ENCODE measurements at regions not wholly inside any gene's neighbourhood (a gene's known extent, or its start where the extent isn't known, plus 50 kb on each side); places are given as distances from the start of the nearest gene placed in this dataset.

DNA sequence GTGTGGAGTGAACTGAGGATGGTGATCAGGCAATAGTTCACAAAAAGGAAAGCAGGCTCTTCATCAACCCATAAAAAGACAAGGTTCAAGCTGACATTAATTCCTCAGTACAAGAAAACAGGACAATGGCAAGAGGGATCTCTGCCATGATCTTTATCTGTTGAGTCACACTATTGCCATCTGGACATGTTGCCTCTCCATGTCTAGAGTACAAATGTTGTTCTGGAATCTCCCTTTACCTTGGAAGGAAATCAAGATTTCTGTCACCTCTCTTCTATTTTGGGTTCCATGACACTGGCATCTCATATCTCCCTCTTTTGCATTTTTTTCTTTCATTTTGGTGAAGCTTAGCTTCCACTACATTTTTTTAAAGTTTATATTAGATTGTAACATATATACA lies 329.1 kb downstream of the USP25 start:
- H3K9me3 ChIP-seq (ENCODE audit: insufficient read depth, low read length), result no peaks in the 10 kb centered on the region
- no peaks in the 10 kb centered on the region for H3K36me3 ChIP-seq (replicated peaks; ENCODE audit: low read depth, low read length)
- no peaks in the 10 kb centered on the region for H3K79me2 ChIP-seq (ENCODE audit: low read length)
- H3K4me1 ChIP-seq (ENCODE audit: low read length), result no peaks in the 10 kb centered on the region
- H3K4me2 ChIP-seq (ENCODE audit: low read length), result no peak overlapping the region
- no peaks in the 10 kb centered on the region for H3K27me3 ChIP-seq (ENCODE audit: low read depth, low read length)
- H3K27ac ChIP-seq (ENCODE audit: low read length), result no peak overlapping the region
- H2AFZ ChIP-seq (ENCODE audit: low read depth, low read length), result no peak overlapping the region
- no peaks in the 10 kb centered on the region for H4K20me1 ChIP-seq (ENCODE audit: insufficient read depth, low read length)
- no peak overlapping the region for H3K9ac ChIP-seq (ENCODE audit: low read length)
- TF ChIP-seq EZH2phosphoT487 (IDR thresholded peaks at IDR 0.05; ENCODE audit: low read depth), result no peak
- TF ChIP-seq, protein P1, sequence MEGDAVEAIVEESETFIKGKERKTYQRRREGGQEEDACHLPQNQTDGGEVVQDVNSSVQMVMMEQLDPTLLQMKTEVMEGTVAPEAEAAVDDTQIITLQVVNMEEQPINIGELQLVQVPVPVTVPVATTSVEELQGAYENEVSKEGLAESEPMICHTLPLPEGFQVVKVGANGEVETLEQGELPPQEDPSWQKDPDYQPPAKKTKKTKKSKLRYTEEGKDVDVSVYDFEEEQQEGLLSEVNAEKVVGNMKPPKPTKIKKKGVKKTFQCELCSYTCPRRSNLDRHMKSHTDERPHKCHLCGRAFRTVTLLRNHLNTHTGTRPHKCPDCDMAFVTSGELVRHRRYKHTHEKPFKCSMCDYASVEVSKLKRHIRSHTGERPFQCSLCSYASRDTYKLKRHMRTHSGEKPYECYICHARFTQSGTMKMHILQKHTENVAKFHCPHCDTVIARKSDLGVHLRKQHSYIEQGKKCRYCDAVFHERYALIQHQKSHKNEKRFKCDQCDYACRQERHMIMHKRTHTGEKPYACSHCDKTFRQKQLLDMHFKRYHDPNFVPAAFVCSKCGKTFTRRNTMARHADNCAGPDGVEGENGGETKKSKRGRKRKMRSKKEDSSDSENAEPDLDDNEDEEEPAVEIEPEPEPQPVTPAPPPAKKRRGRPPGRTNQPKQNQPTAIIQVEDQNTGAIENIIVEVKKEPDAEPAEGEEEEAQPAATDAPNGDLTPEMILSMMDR (IDR thresholded peaks at IDR 0.05; ENCODE audit: low read depth, low read length), result no peak
- H3K4me3 ChIP-seq (ENCODE audit: low read length), result no peak overlapping the region

DNA sequence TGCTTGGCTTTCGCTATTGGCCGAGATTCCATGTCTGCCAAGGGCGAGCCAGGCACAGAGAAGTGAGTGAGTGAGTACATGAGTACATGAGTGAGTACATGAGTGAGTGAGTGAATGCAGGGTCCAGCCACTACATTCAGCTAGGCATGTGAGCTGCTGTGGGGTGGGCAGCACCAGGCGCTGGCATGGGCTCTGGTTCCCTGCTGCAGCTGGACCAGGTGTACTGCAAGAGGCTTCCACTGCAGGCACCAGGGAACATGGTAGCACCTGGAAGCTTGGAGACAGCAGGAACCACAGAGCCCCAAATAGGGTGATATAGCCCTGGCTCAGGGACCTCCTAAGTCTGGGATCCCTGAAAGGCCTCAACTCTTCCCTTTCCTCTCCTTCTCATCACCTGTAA lies 330.2 kb downstream of the USP25 start:
- H3K9ac ChIP-seq (ENCODE audit: low read length), result no peak overlapping the region
- no peaks in the 10 kb centered on the region for H3K36me3 ChIP-seq (replicated peaks; ENCODE audit: low read depth, low read length)
- no peak overlapping the region for H3K4me2 ChIP-seq (ENCODE audit: low read length)
- no peak overlapping the region for H3K27ac ChIP-seq (ENCODE audit: low read length)
- no peaks in the 10 kb centered on the region for H3K4me1 ChIP-seq (ENCODE audit: low read length)
- H2AFZ ChIP-seq (ENCODE audit: low read depth, low read length), result no peak overlapping the region
- no peaks in the 10 kb centered on the region for H3K79me2 ChIP-seq (ENCODE audit: low read length)
- no peaks in the 10 kb centered on the region for H3K27me3 ChIP-seq (ENCODE audit: low read depth, low read length)
- no peaks in the 10 kb centered on the region for H3K9me3 ChIP-seq (ENCODE audit: insufficient read depth, low read length)
- no peak overlapping the region for H3K4me3 ChIP-seq (ENCODE audit: low read length)
- H4K20me1 ChIP-seq (ENCODE audit: insufficient read depth, low read length), result no peaks in the 10 kb centered on the region
- TF ChIP-seq EZH2phosphoT487 (IDR thresholded peaks at IDR 0.05; ENCODE audit: low read depth), result no peak
- TF ChIP-seq, protein P1 (IDR thresholded peaks at IDR 0.05; ENCODE audit: low read depth, low read length), result no peak

DNA sequence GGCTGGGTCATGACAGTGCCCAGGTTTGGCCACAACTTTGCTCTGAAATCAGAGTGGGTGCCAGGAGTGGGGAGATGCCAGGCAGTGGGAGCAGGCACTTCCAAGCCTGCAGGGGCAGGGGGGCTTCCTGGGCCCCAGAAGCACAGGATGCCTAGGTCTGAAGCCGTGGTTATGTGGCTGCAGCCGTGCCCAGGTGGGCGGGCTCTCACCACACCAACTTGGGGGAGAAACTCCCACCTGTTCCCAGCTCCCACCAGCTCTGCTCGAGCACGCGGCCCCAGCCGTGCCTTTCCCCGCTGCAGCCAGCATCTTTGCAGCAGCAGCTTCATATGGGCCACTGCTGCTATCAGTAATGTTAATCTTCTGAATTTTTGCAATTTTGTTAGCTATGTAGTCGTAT lies 331.4 kb downstream of the USP25 start:
- H3K27ac ChIP-seq (ENCODE audit: low read length), result no peak overlapping the region
- no peaks in the 10 kb centered on the region for H3K79me2 ChIP-seq (ENCODE audit: low read length)
- no peak overlapping the region for H3K4me2 ChIP-seq (ENCODE audit: low read length)
- TF ChIP-seq, protein P1 (IDR thresholded peaks at IDR 0.05; ENCODE audit: low read depth, low read length), result no peak
- no peak for TF ChIP-seq EZH2phosphoT487 (IDR thresholded peaks at IDR 0.05; ENCODE audit: low read depth)
- H3K36me3 ChIP-seq (replicated peaks; ENCODE audit: low read depth, low read length), result no peaks in the 10 kb centered on the region
- no peaks in the 10 kb centered on the region for H3K4me1 ChIP-seq (ENCODE audit: low read length)
- H2AFZ ChIP-seq (ENCODE audit: low read depth, low read length), result no peak overlapping the region
- no peak overlapping the region for H3K4me3 ChIP-seq (ENCODE audit: low read length)
- no peaks in the 10 kb centered on the region for H4K20me1 ChIP-seq (ENCODE audit: insufficient read depth, low read length)
- no peaks in the 10 kb centered on the region for H3K27me3 ChIP-seq (ENCODE audit: low read depth, low read length)
- no peak overlapping the region for H3K9ac ChIP-seq (ENCODE audit: low read length)
- no peaks in the 10 kb centered on the region for H3K9me3 ChIP-seq (ENCODE audit: insufficient read depth, low read length)

DNA sequence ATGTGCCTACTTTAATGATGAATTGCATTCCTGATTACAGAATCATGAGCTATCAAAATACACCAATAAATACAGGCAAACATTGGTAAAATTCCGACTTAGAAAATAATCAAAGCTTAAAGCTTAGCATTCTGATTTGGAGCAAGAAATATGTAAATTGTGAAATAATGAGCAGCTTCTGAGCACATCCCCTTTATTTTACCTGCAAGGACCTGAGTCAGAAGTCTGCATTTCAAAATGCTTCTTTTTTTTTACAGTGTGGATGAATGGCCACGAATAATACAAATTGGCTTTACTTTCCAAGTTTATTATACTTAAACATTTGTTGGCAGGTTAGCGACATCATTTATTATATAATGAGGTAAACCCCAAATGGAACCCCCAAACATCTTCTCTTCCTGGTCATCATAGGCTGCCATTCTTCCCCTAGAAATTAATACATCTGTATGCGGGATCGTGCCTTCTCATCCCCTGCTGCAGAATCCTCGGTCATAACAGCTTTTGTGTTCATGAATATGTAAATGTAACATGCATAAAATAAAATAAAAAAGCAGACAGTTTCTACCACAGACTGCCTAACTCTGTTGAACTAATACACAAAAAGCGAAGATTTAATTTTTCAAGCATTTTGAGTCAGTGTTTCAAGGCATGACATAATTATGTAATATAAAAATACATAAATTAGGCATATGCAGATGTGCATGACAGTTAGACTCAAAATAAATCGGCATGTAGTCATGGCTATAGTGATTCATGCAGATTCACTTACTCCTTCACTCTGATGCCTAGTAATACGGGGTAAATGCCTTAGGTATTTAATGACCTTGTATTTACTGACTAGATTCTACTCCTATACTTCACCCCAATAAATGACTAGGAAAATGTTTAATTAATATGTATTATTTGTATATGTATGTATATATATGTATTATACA lies 339.7 kb downstream of the USP25 start:
- H3K4me1 ChIP-seq (ENCODE audit: low read length), result no peaks in the 10 kb centered on the region
- H3K27ac ChIP-seq (ENCODE audit: low read length), result no peak overlapping the region
- H3K4me2 ChIP-seq (ENCODE audit: low read length), result no peak overlapping the region
- no peaks in the 10 kb centered on the region for H3K79me2 ChIP-seq (ENCODE audit: low read length)
- no peak overlapping the region for H3K9ac ChIP-seq (ENCODE audit: low read length)
- no peaks in the 10 kb centered on the region for H3K27me3 ChIP-seq (ENCODE audit: low read depth, low read length)
- no peaks in the 10 kb centered on the region for H4K20me1 ChIP-seq (ENCODE audit: insufficient read depth, low read length)
- TF ChIP-seq EZH2phosphoT487 (IDR thresholded peaks at IDR 0.05; ENCODE audit: low read depth), result no peak
- TF ChIP-seq, protein P1 (IDR thresholded peaks at IDR 0.05; ENCODE audit: low read depth, low read length), result no peak
- H3K36me3 ChIP-seq (replicated peaks; ENCODE audit: low read depth, low read length), result no peaks in the 10 kb centered on the region
- no peak overlapping the region for H3K4me3 ChIP-seq (ENCODE audit: low read length)
- H2AFZ ChIP-seq (ENCODE audit: low read depth, low read length), result no peak overlapping the region
- no peaks in the 10 kb centered on the region for H3K9me3 ChIP-seq (ENCODE audit: insufficient read depth, low read length)
